GM18870 (cell line): ENCODE measurements at regions not wholly inside any gene's neighbourhood (a gene's known extent, or its start where the extent isn't known, plus 50 kb on each side); places are given as distances from the start of the nearest gene placed in this dataset.

Experiments
- ATAC-seq: cut with Tn5 transposase; IDR thresholded peaks from one replicate; pipeline ENCODE4 v1.9.1; 2021; ENCODE audit warnings: moderate library complexity; ENCODE audit not compliant: unreplicated experiment

DNA sequence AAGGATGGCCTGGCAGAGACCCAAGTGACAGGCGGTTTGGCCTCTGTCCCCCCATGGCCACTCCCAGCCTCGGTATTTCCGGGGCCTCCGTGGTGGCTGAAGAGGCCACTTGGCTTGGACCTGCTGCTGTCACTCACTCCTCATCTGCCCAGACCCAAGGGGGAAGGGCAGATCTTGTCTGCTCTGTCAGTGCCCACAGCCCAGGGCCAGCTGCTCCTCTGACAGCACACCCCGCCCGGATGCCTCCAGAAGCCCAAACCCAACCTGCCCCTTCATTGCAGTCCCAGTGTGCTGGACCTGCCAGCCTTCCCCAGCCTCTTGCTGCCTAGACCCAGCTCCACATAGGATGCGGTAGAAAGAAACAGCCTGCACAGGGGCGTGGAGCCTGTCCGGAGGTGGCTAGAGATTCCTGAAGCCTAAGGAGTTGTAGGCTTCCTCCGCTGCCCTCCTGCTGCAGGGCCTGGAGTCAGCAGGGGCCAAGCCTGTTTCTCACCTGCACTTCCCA lies 52.0 kb downstream of the MAGEF1 start:
- no peak for ATAC-seq

- no peak for ATAC-seq
Observed at GRCh38 chr3:184658223-184658928, 53.5 kb downstream of the MAGEF1 start.

DNA sequence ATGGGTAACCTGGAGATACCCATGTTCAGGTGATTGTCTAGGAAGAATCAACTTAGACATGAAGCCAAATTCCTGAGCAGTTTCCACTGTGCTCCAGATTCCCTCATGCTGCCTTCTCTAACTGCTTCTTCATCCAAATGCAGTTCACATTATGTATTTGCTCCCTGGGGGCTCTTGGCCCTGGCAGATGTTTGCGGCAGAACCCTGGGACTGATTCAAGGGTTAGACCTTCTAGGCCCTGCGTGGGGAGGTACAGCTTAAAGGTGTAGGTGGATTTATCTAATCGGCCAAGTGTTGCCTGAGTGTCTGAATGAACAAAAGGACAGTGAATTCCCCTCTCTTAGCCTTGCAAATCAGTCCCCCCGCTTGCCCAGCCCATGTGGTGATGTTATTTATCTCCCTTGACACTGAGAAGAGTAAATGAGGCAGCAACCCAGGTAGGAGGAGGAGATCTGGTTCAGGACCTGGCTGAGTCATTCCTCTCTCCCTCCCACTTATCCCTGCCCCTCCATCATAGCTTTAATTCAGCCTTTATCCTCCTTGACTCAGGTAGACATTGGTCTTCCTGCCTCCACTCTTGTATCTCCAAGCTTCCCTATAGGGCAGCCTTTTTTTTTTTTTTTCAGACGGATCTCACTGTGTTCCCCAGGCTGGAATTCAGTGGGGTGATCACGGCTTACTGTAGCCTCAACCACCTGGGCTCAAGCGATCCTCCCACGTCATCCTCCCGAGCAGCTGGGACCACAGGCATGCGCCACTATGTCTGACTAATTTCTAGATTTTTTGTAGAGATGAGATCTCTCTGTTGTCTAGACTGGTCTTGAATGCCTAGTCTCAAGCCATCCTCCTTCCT lies 54.8 kb downstream of the MAGEF1 start:
- ATAC-seq: peak; percentile 79

DNA sequence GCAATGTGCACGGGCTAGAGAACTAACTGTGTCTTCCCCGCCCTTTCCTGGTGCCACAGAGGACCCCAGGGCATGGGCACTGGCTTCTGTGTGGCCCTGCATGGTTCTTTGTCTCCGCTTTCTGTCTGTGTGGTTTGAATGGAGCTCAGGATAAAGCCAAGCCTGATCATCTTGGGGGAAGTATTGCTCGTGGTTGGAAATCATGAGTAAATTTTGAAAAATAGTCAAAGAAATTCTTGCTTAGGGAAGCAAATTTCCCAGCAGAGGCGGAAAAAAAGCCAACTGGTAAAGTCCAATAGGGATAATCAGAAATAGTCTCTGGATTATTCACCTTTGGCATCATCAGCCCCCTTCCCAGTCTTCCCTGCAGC lies 55.4 kb downstream of the MAGEF1 start:
- no peak for ATAC-seq

- no peak for ATAC-seq
Observed at GRCh38 chr3:184655597-184655996, 56.3 kb downstream of the MAGEF1 start.

- ATAC-seq: no peak
Observed at GRCh38 chr3:184654375-184654774, 57.5 kb downstream of the MAGEF1 start.

DNA sequence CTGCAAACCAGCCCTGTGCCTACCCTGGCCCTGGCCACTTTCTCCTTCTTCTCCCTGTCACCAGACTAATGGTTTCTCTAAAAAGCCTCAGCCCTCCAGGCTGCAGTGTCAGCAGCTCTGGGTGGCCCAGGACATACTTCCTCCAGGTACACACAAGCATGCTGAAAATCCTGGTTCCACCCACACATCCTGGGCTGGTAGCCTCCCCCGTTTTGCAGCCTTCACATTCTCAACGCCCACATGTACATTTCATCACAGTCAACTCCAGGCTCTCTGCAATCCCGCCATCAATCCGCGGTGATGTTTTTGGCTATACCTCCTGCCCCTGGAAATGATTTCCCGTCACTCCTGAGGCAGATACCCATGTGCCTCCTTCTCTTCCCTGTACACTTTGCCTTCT lies 59.4 kb downstream of the MAGEF1 start:
- ATAC-seq: no peak

- ATAC-seq: no peak
Observed at GRCh38 chr3:184651904-184652303, 60.0 kb downstream of the MAGEF1 start.

GRCh38 chr3:184648636-184649035 lies 63.2 kb downstream of the MAGEF1 start:
- ATAC-seq: no peak

DNA sequence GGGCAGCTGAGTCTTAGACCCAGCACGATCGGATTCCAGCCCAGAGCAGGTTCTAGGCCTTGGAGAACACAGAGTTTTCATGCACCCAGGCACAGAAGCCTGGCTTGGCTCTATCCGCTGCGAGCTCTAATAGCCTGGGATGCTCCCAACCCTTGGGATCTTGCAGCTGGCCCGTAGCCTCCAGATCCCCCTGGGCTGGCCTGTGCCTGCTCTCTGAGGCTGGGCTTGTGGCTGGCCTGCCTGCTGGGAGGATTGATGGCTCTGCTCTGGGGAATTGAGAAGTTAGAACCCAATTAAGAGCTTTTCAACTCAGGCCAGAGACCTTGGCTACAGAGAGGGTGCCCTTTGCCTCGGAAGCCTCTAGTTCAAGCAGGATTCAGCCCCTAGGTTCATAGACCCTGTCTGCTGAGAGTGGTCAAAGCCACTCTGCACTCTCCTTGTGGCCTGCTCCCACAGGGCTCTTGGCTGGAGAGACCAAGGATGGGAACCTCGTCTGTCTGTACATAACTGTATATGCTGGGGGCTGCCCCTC lies 64.4 kb downstream of the MAGEF1 start:
- ATAC-seq: no peak

DNA sequence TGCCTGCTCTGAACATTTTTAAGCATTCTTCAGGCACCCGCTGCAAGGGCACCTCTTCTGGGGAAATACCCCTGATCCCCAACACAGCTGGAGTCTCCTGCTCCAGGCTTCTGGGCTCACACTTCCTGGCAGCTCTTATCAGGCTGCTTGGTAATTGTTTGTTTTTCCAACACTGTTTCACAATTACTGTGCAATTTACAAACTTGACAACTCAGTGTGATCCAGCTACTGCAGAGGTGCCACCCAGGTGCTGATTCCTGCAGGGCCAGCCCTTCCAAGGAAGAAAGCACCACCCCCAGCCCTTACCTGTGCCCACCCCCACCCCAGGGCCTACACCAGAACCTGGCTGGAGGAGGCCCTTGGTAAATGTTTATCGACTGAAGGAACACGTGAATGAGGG lies 66.5 kb downstream of the MAGEF1 start:
- ATAC-seq: no peak

DNA sequence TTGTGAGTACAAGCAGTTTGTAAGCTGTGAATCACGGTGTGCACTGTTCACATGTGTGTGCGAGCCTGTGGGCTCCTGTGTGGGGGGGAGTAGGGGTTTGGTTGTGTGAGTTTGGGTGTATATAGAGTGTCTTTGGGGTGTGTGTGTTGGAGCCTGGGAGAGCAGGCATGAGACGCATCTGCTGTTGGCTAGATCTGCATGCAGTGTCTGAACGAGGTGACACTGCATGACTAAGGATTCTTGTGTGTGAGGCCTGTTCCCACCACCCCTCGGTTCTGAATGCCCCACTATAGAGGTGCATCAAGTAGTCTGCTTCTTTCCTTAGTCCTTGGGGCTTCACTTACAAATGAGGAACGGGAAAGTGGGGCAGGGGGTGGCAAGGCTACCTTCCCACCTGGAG lies 68.4 kb downstream of the MAGEF1 start:
- no peak for ATAC-seq

DNA sequence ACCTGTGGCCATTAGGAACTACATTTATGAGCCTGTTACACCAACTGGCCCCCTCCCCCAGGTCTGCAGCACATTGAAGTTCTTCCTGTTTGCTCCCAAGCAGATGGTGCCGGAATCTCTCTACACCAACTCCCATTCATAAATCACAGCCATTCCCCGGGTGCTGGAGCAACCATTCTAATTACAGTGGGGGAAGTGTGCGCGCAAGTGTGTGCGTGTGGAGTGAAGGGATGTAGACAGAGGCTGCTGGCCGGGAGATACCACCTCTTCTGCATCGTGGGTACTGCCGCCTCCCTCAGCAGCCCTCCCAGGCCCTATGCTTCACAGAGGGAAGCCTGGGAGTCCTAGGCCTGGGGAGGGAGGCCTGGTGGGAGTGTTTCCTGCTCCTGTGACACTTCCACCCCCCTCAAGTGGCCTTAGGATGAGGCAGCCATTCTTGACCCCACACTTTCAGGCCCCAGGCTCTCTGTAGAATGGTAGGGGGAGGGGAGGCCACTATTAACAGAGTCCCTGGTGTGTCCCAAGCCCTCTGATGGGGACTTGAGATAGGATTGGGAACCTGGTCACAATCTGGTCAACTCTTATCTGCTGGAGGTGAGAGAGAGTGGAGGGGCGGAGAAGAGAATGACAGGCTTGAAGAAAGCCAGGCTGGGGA lies 69.1 kb downstream of the MAGEF1 start:
- ATAC-seq: no peak

GRCh38 chr3:184641430-184641829 lies 70.4 kb downstream of the MAGEF1 start:
- ATAC-seq: no peak

- no peak for ATAC-seq
Observed at GRCh38 chr3:184639351-184639750, 72.5 kb downstream of the MAGEF1 start.

DNA sequence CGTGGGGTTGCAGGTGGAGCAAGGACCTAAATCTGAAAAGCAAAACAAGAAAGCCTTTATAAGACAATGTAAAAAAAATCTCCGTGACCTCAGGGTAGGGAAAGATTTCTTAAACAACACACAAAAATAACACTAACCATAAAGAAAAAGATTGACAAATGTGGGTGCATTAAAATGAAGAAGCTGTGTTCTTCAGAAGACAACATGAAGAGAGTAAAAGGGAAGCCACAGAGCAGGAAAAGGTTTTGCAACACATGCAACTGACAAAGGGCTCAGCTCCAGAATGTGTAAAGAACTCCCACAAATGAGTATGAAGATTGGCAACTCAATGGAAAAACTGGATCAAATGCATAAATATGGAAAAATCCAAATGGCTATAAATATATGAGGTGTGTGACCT lies 74.2 kb downstream of the MAGEF1 start:
- ATAC-seq: no peak

GRCh38 chr3:184636741-184637316 lies 75.0 kb downstream of the MAGEF1 start:
- ATAC-seq: no peak

DNA sequence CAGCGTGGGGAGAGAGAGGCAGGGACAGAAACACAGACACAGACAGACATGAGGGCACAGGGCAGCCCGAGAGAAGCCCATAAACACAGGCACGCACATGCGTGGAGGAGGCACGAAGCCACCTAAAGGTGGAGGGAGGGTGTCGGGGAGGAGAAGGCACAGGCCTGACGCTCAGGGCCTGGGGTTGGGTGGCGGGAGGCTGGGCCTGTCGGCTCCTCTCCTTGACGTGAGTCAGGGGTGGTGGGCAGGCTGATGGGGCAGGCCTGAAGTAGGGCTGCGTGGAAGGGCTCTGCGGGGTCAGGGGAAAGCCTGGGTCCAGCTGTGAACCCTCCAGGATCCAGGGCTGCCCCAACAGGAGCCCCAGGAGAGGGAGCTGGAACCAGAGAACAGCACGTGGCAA lies 74.2 kb downstream of the EPHB3 start:
- ATAC-seq: no peak

GRCh38 chr3:184635126-184635525 lies 73.5 kb downstream of the EPHB3 start:
- ATAC-seq: no peak

- ATAC-seq: no peak
Observed at GRCh38 chr3:184633237-184633579, 71.6 kb downstream of the EPHB3 start.

- ATAC-seq: no peak
Observed at GRCh38 chr3:184632551-184633236, 71.1 kb downstream of the EPHB3 start.
